HG02885 (cell line): ENCODE measurements at regions not wholly inside any gene's neighbourhood (a gene's known extent, or its start where the extent isn't known, plus 50 kb on each side); places are given as distances from the start of the nearest gene placed in this dataset.
"Not testable (repeated sequence)": the region's sequence is repeated elsewhere in the genome, so short reads cannot be mapped to it uniquely, and the experiment has no call there.

Experiments
- ATAC-seq: cut with Tn5 transposase; IDR thresholded peaks from one replicate; pipeline ENCODE4 v1.9.1; 2021; ENCODE audit warnings: mild to moderate bottlenecking; ENCODE audit not compliant: unreplicated experiment, poor library complexity

- ATAC-seq, result not testable (repeated sequence)
Observed at GRCh38 chr4:49320725-49321410, 334.8 kb downstream of the CWH43 start.

- ATAC-seq, result not testable (repeated sequence)
Observed at GRCh38 chr4:49321511-49322300, 335.6 kb downstream of the CWH43 start.

- ATAC-seq, result not testable (repeated sequence)
Observed at GRCh38 chr4:49322610-49323572, 336.8 kb downstream of the CWH43 start.

- ATAC-seq, result not testable (repeated sequence)
Observed at GRCh38 chr4:49323573-49323940, 337.5 kb downstream of the CWH43 start.
